LNCAP (cell line): ENCODE measurements at regions not wholly inside any gene's neighbourhood (a gene's known extent, or its start where the extent isn't known, plus 50 kb on each side); places are given as distances from the start of the nearest gene placed in this dataset.

ENCODE experiments used
- TF ChIP-seq, protein P1 (sequence below): fragments of 450-650 bp; IDR thresholded peaks from 2 replicates; pipeline ENCODE4 v1.5.1; 2017; ENCODE audit warnings: mild to moderate bottlenecking

DNA sequence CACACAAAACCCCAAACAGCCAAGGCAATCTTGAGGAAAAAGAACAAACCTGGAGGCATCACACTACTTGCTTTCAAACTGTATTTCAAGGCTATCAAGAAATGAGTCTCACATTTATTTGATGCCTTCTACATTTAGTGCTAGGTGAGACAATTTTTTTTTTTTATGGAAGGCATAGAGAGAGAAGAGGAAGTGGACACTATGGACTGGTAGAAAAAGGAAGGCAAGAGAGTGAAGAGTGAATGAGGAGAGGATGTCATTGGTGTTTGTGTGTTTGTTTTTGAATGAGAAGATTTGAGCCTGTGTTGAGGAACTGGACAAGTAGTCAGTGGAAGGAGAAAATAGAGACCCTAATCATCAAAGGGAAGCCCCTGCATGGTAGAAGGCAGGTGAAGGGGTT is 182.0 kb upstream of the JAG1 start:
- TF ChIP-seq, protein P1, sequence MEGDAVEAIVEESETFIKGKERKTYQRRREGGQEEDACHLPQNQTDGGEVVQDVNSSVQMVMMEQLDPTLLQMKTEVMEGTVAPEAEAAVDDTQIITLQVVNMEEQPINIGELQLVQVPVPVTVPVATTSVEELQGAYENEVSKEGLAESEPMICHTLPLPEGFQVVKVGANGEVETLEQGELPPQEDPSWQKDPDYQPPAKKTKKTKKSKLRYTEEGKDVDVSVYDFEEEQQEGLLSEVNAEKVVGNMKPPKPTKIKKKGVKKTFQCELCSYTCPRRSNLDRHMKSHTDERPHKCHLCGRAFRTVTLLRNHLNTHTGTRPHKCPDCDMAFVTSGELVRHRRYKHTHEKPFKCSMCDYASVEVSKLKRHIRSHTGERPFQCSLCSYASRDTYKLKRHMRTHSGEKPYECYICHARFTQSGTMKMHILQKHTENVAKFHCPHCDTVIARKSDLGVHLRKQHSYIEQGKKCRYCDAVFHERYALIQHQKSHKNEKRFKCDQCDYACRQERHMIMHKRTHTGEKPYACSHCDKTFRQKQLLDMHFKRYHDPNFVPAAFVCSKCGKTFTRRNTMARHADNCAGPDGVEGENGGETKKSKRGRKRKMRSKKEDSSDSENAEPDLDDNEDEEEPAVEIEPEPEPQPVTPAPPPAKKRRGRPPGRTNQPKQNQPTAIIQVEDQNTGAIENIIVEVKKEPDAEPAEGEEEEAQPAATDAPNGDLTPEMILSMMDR, result no peak

DNA sequence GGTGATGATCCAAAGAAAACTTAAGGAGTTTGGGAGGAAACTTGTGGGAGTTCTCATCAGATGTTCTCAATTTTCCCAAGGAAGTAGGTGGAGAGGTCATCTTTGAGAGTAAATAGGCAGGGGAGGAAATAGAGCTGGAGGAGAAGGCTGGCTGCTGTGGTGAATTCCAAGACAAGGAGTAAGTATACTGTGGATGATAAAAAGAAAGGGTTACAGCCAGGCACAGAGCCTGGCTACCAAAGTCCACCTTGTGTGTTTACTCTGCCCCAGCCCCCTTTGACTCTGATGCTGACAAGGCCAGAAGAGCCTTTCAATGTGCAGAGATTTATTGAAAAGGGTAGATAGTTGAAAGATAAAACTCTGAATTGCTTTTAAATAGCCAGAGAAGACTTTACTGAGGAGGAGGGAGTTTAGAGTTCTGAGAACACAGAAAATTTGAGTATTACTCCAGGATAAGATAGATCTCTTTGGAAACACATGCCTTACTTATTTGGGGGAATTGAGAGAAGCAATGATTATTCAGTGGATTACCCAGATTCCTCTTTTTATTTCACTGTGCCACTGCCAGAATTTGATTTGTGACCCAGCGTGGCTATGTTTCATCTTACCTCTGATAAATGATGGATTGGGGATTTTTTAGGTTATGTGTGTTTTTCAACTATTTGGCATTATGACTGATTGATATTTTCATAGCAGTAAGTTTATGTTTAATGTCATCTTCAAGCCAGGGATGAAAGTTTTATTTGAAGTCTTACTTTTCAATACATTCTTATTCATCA is 182.6 kb upstream of the JAG1 start:
- TF ChIP-seq, protein P1, result no peak

DNA sequence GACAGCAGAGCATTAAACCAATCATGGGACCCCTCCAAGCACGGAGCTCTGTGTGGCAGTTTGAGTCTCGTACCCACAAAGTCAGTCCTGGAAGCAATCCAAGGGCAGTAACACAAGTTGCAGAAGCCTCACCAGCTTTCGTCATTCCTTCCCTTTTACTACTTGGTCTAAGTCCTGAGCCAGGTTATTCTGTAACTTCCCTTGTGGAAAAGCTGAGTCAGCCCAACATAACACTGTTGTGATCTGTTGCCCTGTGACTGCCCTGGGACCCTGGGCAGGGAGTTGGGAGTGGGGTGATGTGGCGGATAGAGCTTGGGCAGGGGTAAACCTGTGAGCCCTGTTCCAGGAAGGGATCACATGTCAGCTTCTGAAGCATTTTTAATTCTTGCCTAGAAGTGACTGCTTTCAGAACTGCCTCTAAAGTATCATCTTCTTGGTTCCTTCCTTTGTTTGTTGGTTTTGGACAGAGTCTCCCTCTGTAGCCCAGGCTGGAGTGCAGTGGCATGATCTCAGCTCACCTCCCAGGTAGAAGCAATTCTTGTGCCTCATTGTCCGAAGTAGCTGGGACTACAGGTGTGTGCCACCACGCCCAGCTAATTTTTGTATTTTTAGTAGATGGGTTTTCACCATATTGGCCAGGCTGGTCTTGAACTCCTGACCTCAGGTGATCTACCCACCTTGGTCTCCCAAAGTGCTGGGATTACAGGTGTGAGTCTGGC is 183.7 kb upstream of the JAG1 start:
- TF ChIP-seq, protein P1, result no peak

DNA sequence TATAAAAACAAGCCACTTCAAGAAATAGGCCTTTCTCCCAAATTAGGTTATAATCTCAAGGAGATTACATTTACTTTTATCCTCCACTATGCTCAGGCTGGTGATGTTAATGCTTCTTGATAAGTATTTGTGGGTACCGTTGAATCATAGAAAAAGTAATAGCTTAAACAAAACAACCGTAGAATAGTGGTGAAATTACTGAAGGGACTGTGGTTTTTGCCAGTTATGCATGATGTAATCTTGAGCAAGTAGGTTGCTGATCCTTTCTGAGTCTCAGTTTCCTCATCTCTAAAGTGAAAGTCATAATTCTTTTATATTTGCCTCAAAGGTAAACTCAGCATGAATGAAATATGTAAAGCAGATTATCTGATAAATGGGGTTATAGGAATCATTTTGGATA is 187.3 kb upstream of the JAG1 start:
- TF ChIP-seq, protein P1, result no peak

DNA sequence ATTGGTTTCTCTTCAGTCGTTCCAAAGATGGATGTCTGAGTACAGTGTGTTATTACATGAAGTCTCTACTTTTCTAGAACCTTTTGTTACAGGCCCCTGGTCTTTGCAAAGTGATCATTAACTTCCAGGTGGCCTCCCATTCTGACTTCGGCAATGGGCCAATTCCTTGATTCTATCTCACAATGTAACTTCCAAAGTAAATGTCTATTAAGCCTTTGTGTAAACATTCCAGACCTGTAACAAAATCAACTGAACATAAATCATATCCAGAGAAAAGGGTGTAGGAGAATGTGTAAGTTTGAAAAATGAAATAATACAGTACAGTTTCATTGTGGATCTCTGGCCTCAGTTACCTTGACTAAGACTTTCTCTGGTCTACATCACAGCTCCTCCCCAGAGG is 187.8 kb upstream of the JAG1 start:
- TF ChIP-seq, protein P1, result no peak

DNA sequence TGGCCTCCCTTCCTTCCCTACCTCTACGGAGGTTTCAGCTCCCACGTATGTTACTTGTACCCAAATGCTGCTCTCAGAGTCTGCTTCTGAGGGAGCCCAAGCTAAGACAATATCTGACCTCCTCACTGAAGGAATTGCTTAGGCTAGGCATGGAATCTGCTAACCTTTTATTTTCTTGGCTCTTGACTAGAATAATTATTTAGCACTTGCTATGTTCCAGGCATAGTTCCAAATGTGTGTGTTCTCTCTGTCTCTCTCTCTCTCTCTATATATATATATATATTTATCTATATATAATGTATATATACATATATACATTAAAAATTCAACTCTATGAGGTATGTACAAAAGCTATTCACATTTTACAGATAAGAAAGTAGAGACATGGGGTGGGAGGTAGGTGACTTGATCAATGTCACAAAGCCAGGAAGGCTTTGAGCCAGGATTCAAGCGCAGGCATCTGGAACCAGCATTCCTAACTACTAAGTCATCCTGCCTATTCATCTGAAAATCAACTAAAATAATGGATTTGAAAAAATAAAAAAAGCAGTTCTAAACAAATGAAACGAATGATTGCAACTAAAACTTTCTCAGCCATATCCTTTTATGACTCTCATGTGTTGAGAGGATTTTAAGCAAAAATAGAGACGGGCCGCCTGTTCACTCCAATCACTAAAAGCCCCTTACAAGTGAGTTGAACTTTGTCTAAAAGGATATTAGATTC is 189.7 kb upstream of the JAG1 start:
- TF ChIP-seq, protein P1, result no peak

DNA sequence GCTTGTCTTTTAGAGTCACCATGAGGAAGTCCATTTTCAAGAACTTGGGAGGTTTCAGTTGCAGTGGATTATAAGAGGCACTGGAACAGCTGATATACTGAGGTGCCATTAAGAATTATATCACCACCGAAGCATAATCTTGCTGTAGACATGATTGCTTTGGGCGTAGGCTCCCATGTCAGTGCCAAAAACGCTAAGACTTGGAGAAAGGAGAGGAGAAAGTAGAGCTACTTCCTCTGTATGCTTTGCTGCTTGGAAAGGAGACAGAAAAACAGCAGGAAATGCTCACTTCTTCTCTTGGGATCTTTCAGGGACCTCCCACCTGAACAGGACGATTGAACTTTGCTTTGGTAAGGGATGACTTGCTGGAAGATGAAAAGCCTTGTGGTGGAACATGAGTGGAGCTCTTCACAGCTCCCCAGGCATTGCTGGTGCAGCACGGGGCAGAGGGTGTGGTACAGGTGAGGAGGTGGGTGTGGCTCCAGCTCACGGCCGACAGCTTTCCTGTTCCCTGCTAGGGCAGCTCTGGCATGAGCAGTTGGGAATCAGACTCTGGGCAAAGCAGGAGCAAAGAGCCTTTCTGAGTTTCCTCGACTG is 190.4 kb upstream of the JAG1 start:
- TF ChIP-seq, protein P1, result no peak
